ENCODE measurements at regions not wholly inside any gene's neighbourhood (a gene's known extent, or its start where the extent isn't known, plus 50 kb on each side); places are given as distances from the start of the nearest gene placed in this dataset.

DNA sequence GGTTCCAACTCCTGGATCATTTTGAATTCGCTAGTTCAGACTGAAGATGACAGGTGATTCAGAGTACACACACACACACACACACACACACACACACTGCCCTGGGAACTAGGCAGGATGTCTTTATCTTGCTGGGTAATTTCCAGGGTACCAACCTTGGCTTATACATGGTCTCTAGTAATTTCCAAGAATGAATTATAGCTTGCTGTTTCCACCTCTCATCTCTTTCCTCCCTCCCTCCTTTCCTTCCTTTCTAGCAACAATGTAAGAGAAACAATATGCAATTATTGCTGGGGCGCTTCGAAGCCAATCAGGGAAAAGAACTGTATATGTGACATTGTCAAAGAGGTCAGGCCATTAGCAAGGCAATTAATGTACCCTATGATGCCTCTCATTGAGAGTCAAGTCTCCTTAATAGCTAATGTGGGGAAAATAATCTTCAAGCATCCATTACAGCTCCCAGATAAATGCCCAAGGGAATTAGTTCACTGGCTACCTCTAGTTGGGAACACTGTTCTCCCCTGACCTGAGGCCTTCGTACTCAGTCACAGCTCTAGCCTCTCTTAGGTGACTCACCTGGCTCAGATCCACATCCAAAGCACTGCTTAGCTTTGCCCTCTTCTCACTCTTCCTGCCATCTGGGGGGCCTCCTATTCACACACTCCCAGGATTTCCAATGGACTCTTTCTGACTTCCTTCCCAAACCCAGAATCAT, 311.5 kb downstream of the PPP1R2C start:
- no peak overlapping the region for H3K9ac ChIP-seq (ENCODE audit: insufficient read depth in 1 of 2, low read depth in 2 of 2, low read length in 2 of 2)
- in situ Hi-C loops (cut with MboI) (no loop called here), intact Hi-C loops (cut with micrococcal nuclease) (no loop called here)
- no peak for TF ChIP-seq HDAC2 (IDR thresholded peaks at IDR 0.05)
- TF ChIP-seq, protein P1, sequence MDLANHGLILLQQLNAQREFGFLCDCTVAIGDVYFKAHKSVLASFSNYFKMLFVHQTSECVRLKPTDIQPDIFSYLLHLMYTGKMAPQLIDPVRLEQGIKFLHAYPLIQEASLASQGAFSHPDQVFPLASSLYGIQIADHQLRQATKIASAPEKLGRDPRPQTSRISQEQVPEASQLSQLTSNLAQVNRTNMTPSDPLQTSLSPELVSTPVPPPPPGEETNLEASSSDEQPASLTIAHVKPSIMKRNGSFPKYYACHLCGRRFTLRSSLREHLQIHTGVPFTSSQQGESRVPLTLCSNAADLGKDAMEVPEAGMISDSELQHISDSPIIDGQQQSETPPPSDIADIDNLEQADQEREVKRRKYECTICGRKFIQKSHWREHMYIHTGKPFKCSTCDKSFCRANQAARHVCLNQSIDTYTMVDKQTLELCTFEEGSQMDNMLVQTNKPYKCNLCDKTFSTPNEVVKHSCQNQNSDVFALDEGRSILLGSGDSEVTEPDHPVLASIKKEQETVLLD (IDR thresholded peaks at IDR 0.05), result no peak
- TF ChIP-seq, protein P2, sequence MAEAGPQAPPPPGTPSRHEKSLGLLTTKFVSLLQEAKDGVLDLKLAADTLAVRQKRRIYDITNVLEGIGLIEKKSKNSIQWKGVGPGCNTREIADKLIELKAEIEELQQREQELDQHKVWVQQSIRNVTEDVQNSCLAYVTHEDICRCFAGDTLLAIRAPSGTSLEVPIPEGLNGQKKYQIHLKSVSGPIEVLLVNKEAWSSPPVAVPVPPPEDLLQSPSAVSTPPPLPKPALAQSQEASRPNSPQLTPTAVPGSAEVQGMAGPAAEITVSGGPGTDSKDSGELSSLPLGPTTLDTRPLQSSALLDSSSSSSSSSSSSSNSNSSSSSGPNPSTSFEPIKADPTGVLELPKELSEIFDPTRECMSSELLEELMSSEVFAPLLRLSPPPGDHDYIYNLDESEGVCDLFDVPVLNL (CRISPR knock-in tag; IDR thresholded peaks at IDR 0.05; ENCODE audit: low read depth), result no peak
- TF ChIP-seq SOX6 (IDR thresholded peaks at IDR 0.05), result no peak
- TF ChIP-seq ESRRA (IDR thresholded peaks at IDR 0.05; ENCODE audit: borderline replicate concordance, low read depth), result no peak
- no peak for TF ChIP-seq RNF2 (IDR thresholded peaks at IDR 0.05)
- TF ChIP-seq SPI1 (IDR thresholded peaks at IDR 0.05; ENCODE audit: borderline replicate concordance, low read depth, low read length), result no peak
- TF ChIP-seq KDM2B (CRISPR knock-in tag; IDR thresholded peaks at IDR 0.05), result no peak
- no peaks in the 10 kb centered on the region for H4K20me1 ChIP-seq (replicated peaks; ENCODE audit: control insufficient read depth, insufficient read depth, low read length)
- DNase-seq (ENCODE audit: extremely low read depth in 1 of 4, low spot score in 3 of 4), result no peak
- no peaks in the 10 kb centered on the region for H3K9me1 ChIP-seq (ENCODE audit: control insufficient read depth, insufficient read depth, low read length)
- no peaks in the 10 kb centered on the region for H3K9me3 ChIP-seq (replicated peaks; ENCODE audit: control insufficient read depth, insufficient read depth, low read depth, low read length)
- no peaks in the 10 kb centered on the region for H3K79me2 ChIP-seq (ENCODE audit: control insufficient read depth, insufficient read depth, low read length)
- 0% methylated on average over 1 of the region's 4 CpGs for WGBS (ENCODE audit: insufficient coverage, low coverage, missing lambda C conversion rate)
- H3K4me1 ChIP-seq (replicated peaks in 1 of 2; ENCODE audit: control insufficient read depth in 2 of 2, insufficient read depth in 2 of 2, low read length in 2 of 2), result no peaks in the 10 kb centered on the region
- no TSS peak for BruUV-seq (replicated peaks)
- H3K4me2 ChIP-seq (ENCODE audit: insufficient read depth, low read length), result no peak overlapping the region
- no peak overlapping the region for H3K27ac ChIP-seq (ENCODE audit: extremely low read depth, low read depth, low read length)
- no peaks in the 10 kb centered on the region for H3K36me3 ChIP-seq (ENCODE audit: control insufficient read depth, insufficient read depth, low read length)
- ATAC-seq, result no peak
- H2AFZ ChIP-seq (ENCODE audit: low read depth, low read length), result no peak overlapping the region
- H3K4me3 ChIP-seq, result no peak overlapping the region
- H3K27me3 ChIP-seq (ENCODE audit: control insufficient read depth in 2 of 2, insufficient read depth in 2 of 2, low read length in 2 of 2), result no peaks in the 10 kb centered on the region
- FAIRE-seq, result no peak
- ChIA-PET POLR2A (no interaction called here), CTCF (ENCODE audit: low intra/inter-chr PET ratio) (no interaction called here)
